Breast epithelium (tissue), 4 donors: ENCODE measurements at regions not wholly inside any gene's neighbourhood (a gene's known extent, or its start where the extent isn't known, plus 50 kb on each side); places are given as distances from the start of the nearest gene placed in this dataset.

Source experiments
- DNase-seq, 2 donors: peaks; one replicate each; pipeline ENCODE4 v3.0.0-alpha.2; 2019; ENCODE audit warnings: low spot score in 2 of 2
- H3K27ac ChIP-seq, 2 donors: fragments of 200-600 bp; sonication (generic) in 1 of 2; one replicate each; pipeline ENCODE4 v1.5.1; 2016 to 2019; ENCODE audit warnings: mild to moderate bottlenecking in 1 of 2
- H3K27me3 ChIP-seq, 2 donors: fragments of 200-600 bp; sonication (generic) in 1 of 2; one replicate each; pipeline versions ENCODE4 v1.5.1 to v1.6.0; 2017 to 2019; ENCODE audit warnings: control low read depth in 1 of 2, mild to moderate bottlenecking in 1 of 2
- H3K36me3 ChIP-seq: fragments of 200-600 bp; one replicate; pipeline ENCODE4 v1.5.1; 2019
- H3K4me1 ChIP-seq, 2 donors: fragments of 200-600 bp; sonication (generic); one replicate each; pipeline ENCODE4 v1.5.1; 2016 to 2019; ENCODE audit warnings: control low read depth in 1 of 2
- H3K4me3 ChIP-seq, 3 donors: fragments of 200-600 bp; sonication (generic); 1 replicate in 2 of 3; 2 replicates in 1 of 3; pipeline ENCODE4 v1.5.1; 2016 to 2019; ENCODE audit warnings: mild to moderate bottlenecking in 3 of 3, moderate library complexity in 2 of 3
- H3K9me3 ChIP-seq, 2 donors: fragments of 200-600 bp; sonication (generic) in 1 of 2; one replicate each; pipeline ENCODE4 v1.5.1; 2016 to 2019; ENCODE audit warnings: control low read depth in 1 of 2
- CTCF ChIP-seq, 3 donors: fragments of 450-650 bp; IDR thresholded peaks; one replicate each; pipeline ENCODE4 v1.5.1; 2016 to 2017; ENCODE audit warnings: antibody characterized with exemption in 3 of 3, mild to moderate bottlenecking in 3 of 3, moderate library complexity in 3 of 3
- POLR2A ChIP-seq: fragments of 450-650 bp; IDR thresholded peaks from one replicate; pipeline ENCODE4 v1.6.1; 2016; ENCODE audit warnings: antibody characterized with exemption, mild to moderate bottlenecking, moderate library complexity
- POLR2AphosphoS5 ChIP-seq, 3 donors: sonication (generic); formaldehyde crosslinking; IDR thresholded peaks; one replicate each; pipeline ENCODE4 v1.6.1; 2017; ENCODE audit warnings: antibody characterized with exemption in 3 of 3
- intact Hi-C: fragments of 100-400 bp; cut with DNase I; formaldehyde crosslinking; loops from one replicate; pipeline ENCODE4 v1.15.1; 2023; ENCODE audit warnings: low total_unique reads

- Histone ChIP-seq H3K4me3 (no peak overlapping the region), H3K27me3 (no peaks in the 10 kb centered on the region), H3K36me3 (no peaks in the 10 kb centered on the region), H3K9me3 (no peaks in the 10 kb centered on the region), H3K27ac (no peak overlapping the region), H3K4me1 (no peaks in the 10 kb centered on the region)
- intact Hi-C loops = no loop called here
- TF ChIP-seq CTCF (IDR thresholded peaks at IDR 0.05) (no peak), POLR2AphosphoS5 (IDR thresholded peaks at IDR 0.05) (no peak), POLR2A (no peak)
- no peak for DNase-seq
Measured at GRCh38 chr13:93169980-93170379, 56.6 kb upstream of the GPC6 start.

- no peak for DNase-seq
- Histone ChIP-seq H3K27me3 (no peaks in the 10 kb centered on the region), H3K4me3 (no peak overlapping the region), H3K4me1 (no peaks in the 10 kb centered on the region), H3K27ac (no peak overlapping the region), H3K9me3 (no peaks in the 10 kb centered on the region), H3K36me3 (no peaks in the 10 kb centered on the region)
- intact Hi-C loops = no loop called here
- TF ChIP-seq POLR2AphosphoS5 (IDR thresholded peaks at IDR 0.05) (no peak), CTCF (IDR thresholded peaks at IDR 0.05) (no peak), POLR2A (no peak)
Measured at GRCh38 chr13:93172109-93172508, 54.5 kb upstream of the GPC6 start.

GRCh38 chr13:93173654-93174053 is 53.0 kb upstream of the GPC6 start:
- no peak overlapping the region for H3K4me3 ChIP-seq
- H3K27ac ChIP-seq = no peak overlapping the region
- H3K36me3 ChIP-seq = no peaks in the 10 kb centered on the region
- H3K4me1 ChIP-seq = no peaks in the 10 kb centered on the region
- H3K27me3 ChIP-seq = no peaks in the 10 kb centered on the region
- intact Hi-C loops = no loop called here
- DNase-seq = no peak
- TF ChIP-seq POLR2A = no peak
- no peak for TF ChIP-seq POLR2AphosphoS5 (IDR thresholded peaks at IDR 0.05)
- TF ChIP-seq CTCF (IDR thresholded peaks at IDR 0.05) = no peak
- H3K9me3 ChIP-seq = no peaks in the 10 kb centered on the region

GRCh38 chr13:93174260-93174659 is 52.3 kb upstream of the GPC6 start:
- no peaks in the 10 kb centered on the region for H3K27me3 ChIP-seq
- TF ChIP-seq POLR2AphosphoS5 (IDR thresholded peaks at IDR 0.05) (no peak), POLR2A (no peak), CTCF (IDR thresholded peaks at IDR 0.05) (no peak)
- H3K36me3 ChIP-seq = no peaks in the 10 kb centered on the region
- H3K4me3 ChIP-seq = no peak overlapping the region
- intact Hi-C loops = no loop called here
- DNase-seq = no peak
- H3K27ac ChIP-seq = no peak overlapping the region
- H3K9me3 ChIP-seq = no peaks in the 10 kb centered on the region
- no peaks in the 10 kb centered on the region for H3K4me1 ChIP-seq
